ENCODE measurements at regions not wholly inside any gene's neighbourhood (a gene's known extent, or its start where the extent isn't known, plus 50 kb on each side); places are given as distances from the start of the nearest gene placed in this dataset.

- TF ChIP-seq POLR2A (IDR thresholded peaks at IDR 0.05) (no peak), CTCF (IDR thresholded peaks at IDR 0.05) (no peak)
- DNase-seq: no peak
- no peaks in the 10 kb centered on the region for H3K4me1 ChIP-seq
- H3K9me3 ChIP-seq: no peaks in the 10 kb centered on the region
- H3K27ac ChIP-seq: no peak overlapping the region
- no peaks in the 10 kb centered on the region for H3K27me3 ChIP-seq
- H3K36me3 ChIP-seq: no peaks in the 10 kb centered on the region
- no peak overlapping the region for H3K4me3 ChIP-seq
These were observed 257.6 kb downstream of the MREG start for GRCh38 chr2:215755641-215756345.

DNA sequence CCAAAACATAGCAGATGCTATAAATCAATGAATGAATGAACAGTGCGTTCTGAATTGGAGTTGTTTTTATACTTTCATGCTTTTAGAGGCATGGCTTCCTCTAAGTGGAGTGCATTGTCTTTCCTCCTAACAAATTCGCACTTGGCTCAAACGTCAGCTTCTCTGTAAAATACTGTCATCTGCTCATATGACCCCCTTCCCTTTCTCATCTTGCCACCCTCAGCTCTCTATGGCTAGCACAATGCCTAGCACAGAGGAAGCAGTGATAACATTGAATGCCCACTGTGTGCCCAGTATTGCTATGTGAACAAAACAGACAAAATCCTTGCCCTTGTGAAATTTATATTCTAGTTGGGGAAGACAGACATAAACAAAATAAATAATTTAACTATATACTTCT, 258.8 kb downstream of the MREG start:
- H3K4me1 ChIP-seq: peaks cover 0 to 8% (median 0%) of the 10 kb centered on the region in 4 donors
- H3K27ac ChIP-seq: no peak overlapping the region
- no peak overlapping the region for H3K4me3 ChIP-seq
- no peak for TF ChIP-seq CTCF (IDR thresholded peaks at IDR 0.05)
- H3K27me3 ChIP-seq: no peaks in the 10 kb centered on the region
- H3K36me3 ChIP-seq: no peaks in the 10 kb centered on the region
- no peaks in the 10 kb centered on the region for H3K9me3 ChIP-seq
- no peak for DNase-seq

DNA sequence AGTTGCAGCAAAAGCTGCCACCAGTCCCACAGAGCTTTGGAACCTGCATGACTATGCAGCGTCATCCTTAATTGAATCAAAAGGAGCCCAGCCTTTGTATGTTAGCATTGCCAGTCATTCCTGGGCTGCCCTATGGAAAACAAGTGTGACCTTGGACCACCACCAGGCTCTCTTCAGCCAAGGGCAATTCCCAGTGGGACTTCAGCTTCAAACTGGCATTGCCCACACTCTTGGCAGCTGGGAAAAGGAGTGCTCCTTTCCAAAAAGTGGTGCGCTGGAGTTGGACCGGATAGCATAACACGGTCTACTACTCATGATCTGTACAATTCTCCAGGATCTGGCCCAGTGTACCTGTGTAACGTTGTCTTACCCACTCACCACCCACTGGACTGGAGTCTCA, 259.5 kb downstream of the MREG start:
- Histone ChIP-seq H3K4me3 (no peak overlapping the region), H3K4me1 (peaks cover 0 to 16% (median 0%) of the 10 kb centered on the region in 4 donors), H3K27ac (no peak overlapping the region), H3K27me3 (no peaks in the 10 kb centered on the region), H3K36me3 (no peaks in the 10 kb centered on the region), H3K9me3 (no peaks in the 10 kb centered on the region)
- DNase-seq: no peak
- no peak for TF ChIP-seq CTCF (IDR thresholded peaks at IDR 0.05)
- no peak for TF ChIP-seq POLR2A (IDR thresholded peaks at IDR 0.05)

DNA sequence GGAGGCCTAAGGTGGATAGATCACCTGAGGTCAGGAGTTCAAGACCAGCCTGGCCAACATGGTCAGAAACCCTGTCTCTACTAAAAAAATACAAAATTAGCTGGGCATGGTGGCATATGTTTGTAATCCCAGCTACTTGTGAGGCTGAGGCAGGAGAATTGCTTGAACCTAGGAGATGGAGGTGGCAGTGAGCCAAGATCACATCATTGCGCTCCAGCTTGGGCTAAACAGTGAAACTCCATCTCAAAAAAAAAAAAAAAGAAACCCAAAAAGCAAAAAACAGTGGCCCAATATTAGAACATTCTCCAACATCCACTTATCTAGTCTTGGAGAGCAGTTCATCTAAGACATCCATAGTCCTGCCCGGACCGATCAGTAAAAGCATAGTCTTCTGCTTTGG, 260.4 kb downstream of the MREG start:
- no peaks in the 10 kb centered on the region for H3K9me3 ChIP-seq
- no peak overlapping the region for H3K27ac ChIP-seq
- no peaks in the 10 kb centered on the region for H3K27me3 ChIP-seq
- DNase-seq: no peak
- H3K36me3 ChIP-seq: no peaks in the 10 kb centered on the region
- TF ChIP-seq POLR2A (IDR thresholded peaks at IDR 0.05): no peak
- no peak for TF ChIP-seq CTCF (IDR thresholded peaks at IDR 0.05)
- H3K4me3 ChIP-seq: no peak overlapping the region
- peaks cover 0 to 24% (median 0%) of the 10 kb centered on the region in 4 donors for H3K4me1 ChIP-seq

DNA sequence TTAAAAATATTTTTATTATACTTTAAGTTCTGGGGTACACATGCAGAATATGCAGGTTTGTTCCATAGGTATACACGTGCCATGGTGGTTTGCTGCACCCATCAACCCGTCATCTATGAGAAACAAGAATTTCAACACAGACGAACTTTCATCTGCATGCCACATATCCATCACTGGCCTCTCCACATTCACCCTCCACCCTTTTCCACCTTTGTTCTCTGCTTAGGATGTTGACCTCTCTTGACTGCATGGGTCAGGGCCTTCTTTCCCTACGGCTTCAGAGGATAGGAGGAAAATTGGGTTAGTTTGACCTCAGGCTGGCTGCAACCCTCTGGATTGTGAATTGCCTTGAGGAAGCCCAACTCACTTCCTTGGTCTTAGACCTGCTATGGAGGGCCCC, 260.9 kb downstream of the MREG start:
- no peak for TF ChIP-seq CTCF (IDR thresholded peaks at IDR 0.05)
- no peak for TF ChIP-seq POLR2A (IDR thresholded peaks at IDR 0.05)

DNA sequence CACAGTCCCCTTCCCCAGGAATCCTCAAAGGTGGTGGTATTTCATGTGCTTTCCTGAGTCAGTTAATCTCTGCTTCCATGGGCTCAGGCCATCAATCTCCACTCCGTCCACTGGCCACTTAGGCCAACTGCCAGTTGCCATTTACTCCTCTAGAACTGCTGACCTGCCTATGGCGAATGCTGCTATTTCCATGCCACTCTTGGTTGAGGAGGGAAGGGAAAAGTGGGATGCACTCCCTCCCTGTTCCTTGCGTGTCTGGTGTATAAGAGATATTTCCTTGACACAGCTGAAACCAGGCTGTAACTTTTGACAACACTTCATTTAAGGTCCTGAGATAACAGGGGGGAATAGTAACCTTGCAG, 261.5 kb downstream of the MREG start:
- no peak for DNase-seq
- peaks cover 0 to 27% (median 0%) of the 10 kb centered on the region in 4 donors for H3K4me1 ChIP-seq
- no peaks in the 10 kb centered on the region for H3K9me3 ChIP-seq
- TF ChIP-seq POLR2A (IDR thresholded peaks at IDR 0.05) (no peak), CTCF (IDR thresholded peaks at IDR 0.05) (no peak)
- no peaks in the 10 kb centered on the region for H3K36me3 ChIP-seq
- no peak overlapping the region for H3K4me3 ChIP-seq
- no peaks in the 10 kb centered on the region for H3K27me3 ChIP-seq
- H3K27ac ChIP-seq: no peak overlapping the region

More for the DNA sequence above, 260.9 kb downstream of the MREG start:
- Histone ChIP-seq H3K27ac (no peak overlapping the region), H3K9me3 (no peaks in the 10 kb centered on the region), H3K4me3 (no peak overlapping the region), H3K36me3 (no peaks in the 10 kb centered on the region), H3K4me1 (peaks cover 0 to 27% (median 0%) of the 10 kb centered on the region in 4 donors), H3K27me3 (no peaks in the 10 kb centered on the region)
- no peak for DNase-seq
